SK-N-SH (cell line): ENCODE measurements at regions not wholly inside any gene's neighbourhood (a gene's known extent, or its start where the extent isn't known, plus 50 kb on each side); places are given as distances from the start of the nearest gene placed in this dataset.

Experiments
- EZH2phosphoT487 ChIP-seq: fragments of 200-600 bp; sonication (generic); IDR thresholded peaks from 2 replicates; pipeline ENCODE4 v1.6.1; 2017; ENCODE audit warnings: low read depth, mixed run types, mild to moderate bottlenecking, antibody characterized with exemption, moderate library complexity, borderline replicate concordance
- NFIC ChIP-seq: IDR thresholded peaks from 2 replicates; pipeline ENCODE4 v1.4.0; 2012; ENCODE audit warnings: borderline replicate concordance
- POLR2AphosphoS5 ChIP-seq: IDR thresholded peaks from 2 replicates; pipeline ENCODE4 v1.6.1; 2012; ENCODE audit warnings: low read depth, low read length
- TAF1 ChIP-seq: IDR thresholded peaks from 2 replicates; pipeline ENCODE4 v1.6.1; 2012; ENCODE audit warnings: low read depth, mild to moderate bottlenecking, low read length, moderate library complexity, borderline replicate concordance
- YY1 ChIP-seq: IDR thresholded peaks from 2 replicates; pipeline ENCODE4 v1.4.0; 2012; ENCODE audit warnings: low read depth, mild to moderate bottlenecking
- TF ChIP-seq, protein P1 (sequence below): fragments of 200-600 bp; sonication (generic); IDR thresholded peaks from 2 replicates; pipeline ENCODE4 v1.6.1; 2017; ENCODE audit warnings: antibody characterized with exemption, mild to moderate bottlenecking, moderate library complexity

DNA sequence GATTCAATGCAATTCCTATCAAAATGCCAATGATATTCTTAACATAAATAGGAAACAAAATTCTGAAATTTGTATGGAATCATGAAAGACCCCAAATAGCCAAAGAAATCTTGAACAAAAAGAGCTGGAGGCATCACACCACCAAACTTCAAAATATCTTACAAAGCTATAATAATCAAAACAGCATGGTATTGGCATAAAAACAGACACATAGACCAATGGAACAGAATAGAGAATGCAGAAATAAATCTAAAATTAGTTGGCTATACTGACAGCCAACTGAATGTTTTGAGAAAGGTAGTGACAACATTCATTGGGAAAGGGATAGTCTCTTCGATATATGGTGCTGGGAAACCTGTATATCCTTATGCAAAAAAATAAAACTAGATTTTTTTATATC lies 121.9 kb upstream of the ASCC3 start:
- no peak for TF ChIP-seq YY1
- no peak for TF ChIP-seq NFIC
- TF ChIP-seq, protein P1, sequence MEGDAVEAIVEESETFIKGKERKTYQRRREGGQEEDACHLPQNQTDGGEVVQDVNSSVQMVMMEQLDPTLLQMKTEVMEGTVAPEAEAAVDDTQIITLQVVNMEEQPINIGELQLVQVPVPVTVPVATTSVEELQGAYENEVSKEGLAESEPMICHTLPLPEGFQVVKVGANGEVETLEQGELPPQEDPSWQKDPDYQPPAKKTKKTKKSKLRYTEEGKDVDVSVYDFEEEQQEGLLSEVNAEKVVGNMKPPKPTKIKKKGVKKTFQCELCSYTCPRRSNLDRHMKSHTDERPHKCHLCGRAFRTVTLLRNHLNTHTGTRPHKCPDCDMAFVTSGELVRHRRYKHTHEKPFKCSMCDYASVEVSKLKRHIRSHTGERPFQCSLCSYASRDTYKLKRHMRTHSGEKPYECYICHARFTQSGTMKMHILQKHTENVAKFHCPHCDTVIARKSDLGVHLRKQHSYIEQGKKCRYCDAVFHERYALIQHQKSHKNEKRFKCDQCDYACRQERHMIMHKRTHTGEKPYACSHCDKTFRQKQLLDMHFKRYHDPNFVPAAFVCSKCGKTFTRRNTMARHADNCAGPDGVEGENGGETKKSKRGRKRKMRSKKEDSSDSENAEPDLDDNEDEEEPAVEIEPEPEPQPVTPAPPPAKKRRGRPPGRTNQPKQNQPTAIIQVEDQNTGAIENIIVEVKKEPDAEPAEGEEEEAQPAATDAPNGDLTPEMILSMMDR, result no peak
- no peak for TF ChIP-seq TAF1
- no peak for TF ChIP-seq POLR2AphosphoS5
- TF ChIP-seq EZH2phosphoT487, result no peak
